Natural killer cell treated with Interleukin-12 subunit alpha and Interleukin-12 subunit beta and Interleukin-15 and Interleukin-18, amount 100 ng/mL, for 72 hours (primary cell): ENCODE measurements at regions not wholly inside any gene's neighbourhood (a gene's known extent, or its start where the extent isn't known, plus 50 kb on each side); places are given as distances from the start of the nearest gene placed in this dataset.

ENCODE experiments used
- ATAC-seq, 2 donors: fragments of 150-1000 bp; cut with Tn5 transposase in 1 of 2; sonication (Bioruptor Pico), chemical (Tn5 transposase) in 1 of 2; 2 replicates each; pipeline ENCODE4 v1.10.0; 2021
- DNase-seq: peaks from one replicate; pipeline ENCODE4 v3.0.0; 2022; ENCODE audit warnings: low spot score
- H3K27ac Mint-ChIP-seq, 2 donors: 1 replicate in 1 of 2; 2 replicates in 1 of 2; pipeline ENCODE4 v1.8.0; 2022; ENCODE audit warnings: mixed read lengths in 2 of 2, mild to moderate bottlenecking in 1 of 2, moderate library complexity in 1 of 2
- H3K27me3 Mint-ChIP-seq, 2 donors: 1 replicate in 1 of 2; 2 replicates in 1 of 2; pipeline ENCODE4 v1.8.0; 2022; ENCODE audit warnings: mixed read lengths in 2 of 2
- H3K36me3 Mint-ChIP-seq: one replicate; pipeline ENCODE4 v1.8.0; 2022; ENCODE audit warnings: mixed read lengths
- H3K4me1 Mint-ChIP-seq, 2 donors: 1 replicate in 1 of 2; 2 replicates in 1 of 2; pipeline ENCODE4 v1.8.0; 2022; ENCODE audit warnings: low read depth in 2 of 2, mixed read lengths in 2 of 2, mild to moderate bottlenecking in 1 of 2
- H3K4me3 Mint-ChIP-seq: one replicate; pipeline ENCODE4 v1.8.0; 2022; ENCODE audit warnings: mixed read lengths
- H3K9me3 Mint-ChIP-seq: 2 replicates; pipeline ENCODE4 v1.8.0; 2022; ENCODE audit warnings: mixed read lengths

DNA sequence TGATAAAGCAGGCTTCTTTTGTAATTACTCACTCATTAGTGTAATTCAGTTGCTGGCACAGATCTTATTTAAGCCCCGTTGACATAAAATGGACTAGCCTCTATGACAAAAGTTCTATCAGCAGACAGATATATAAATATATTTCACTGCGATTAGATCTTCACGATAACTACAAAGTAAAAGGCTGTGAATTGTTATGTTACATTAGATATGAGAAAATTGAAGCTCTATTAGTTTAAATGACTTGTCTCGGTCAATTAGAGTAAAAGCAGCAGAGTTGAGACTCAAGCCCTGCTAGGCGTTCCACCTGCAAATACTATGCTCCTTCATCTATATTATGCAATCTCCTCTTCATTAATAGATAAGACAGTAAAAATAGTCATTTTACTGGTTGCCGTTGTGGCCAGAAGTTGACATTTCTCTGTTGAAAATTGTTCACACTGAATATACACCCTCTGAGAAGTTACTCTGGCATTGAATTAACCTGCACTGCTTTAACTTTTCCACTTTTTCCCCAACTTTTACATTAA lies 136.7 kb downstream of the DKK1 start:
- Mint-ChIP-seq H3K4me1 (no peaks in the 10 kb centered on the region), H3K27ac (no peak overlapping the region), H3K9me3 (no peaks in the 10 kb centered on the region), H3K36me3 (no peaks in the 10 kb centered on the region), H3K4me3 (no peak overlapping the region), H3K27me3 (no peaks in the 10 kb centered on the region)
- ATAC-seq (no peak), DNase-seq (no peak)

DNA sequence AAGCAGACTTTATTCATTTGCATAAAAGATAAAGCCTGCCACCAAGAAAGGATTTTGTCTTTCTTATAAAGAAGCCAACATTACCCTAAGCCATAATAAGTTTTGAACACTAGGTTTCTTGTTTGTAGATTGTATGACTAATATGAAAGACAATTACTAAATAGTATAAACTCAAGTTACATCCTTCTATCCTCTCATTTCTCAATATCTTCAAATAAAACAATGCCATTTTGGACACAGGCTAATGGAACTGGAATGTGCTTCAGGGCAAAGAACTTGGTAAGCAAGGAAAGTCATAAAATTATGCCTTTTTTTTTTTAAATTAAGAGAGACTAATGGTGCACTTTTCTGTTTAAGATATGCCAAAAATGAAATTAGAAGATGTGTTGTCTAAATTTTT lies 137.7 kb downstream of the DKK1 start:
- H3K9me3 Mint-ChIP-seq, result no peaks in the 10 kb centered on the region
- no peaks in the 10 kb centered on the region for H3K4me1 Mint-ChIP-seq
- H3K27ac Mint-ChIP-seq, result no peak overlapping the region
- DNase-seq (no peak), ATAC-seq (no peak)
- no peak overlapping the region for H3K4me3 Mint-ChIP-seq
- no peaks in the 10 kb centered on the region for H3K27me3 Mint-ChIP-seq
- H3K36me3 Mint-ChIP-seq, result no peaks in the 10 kb centered on the region

DNA sequence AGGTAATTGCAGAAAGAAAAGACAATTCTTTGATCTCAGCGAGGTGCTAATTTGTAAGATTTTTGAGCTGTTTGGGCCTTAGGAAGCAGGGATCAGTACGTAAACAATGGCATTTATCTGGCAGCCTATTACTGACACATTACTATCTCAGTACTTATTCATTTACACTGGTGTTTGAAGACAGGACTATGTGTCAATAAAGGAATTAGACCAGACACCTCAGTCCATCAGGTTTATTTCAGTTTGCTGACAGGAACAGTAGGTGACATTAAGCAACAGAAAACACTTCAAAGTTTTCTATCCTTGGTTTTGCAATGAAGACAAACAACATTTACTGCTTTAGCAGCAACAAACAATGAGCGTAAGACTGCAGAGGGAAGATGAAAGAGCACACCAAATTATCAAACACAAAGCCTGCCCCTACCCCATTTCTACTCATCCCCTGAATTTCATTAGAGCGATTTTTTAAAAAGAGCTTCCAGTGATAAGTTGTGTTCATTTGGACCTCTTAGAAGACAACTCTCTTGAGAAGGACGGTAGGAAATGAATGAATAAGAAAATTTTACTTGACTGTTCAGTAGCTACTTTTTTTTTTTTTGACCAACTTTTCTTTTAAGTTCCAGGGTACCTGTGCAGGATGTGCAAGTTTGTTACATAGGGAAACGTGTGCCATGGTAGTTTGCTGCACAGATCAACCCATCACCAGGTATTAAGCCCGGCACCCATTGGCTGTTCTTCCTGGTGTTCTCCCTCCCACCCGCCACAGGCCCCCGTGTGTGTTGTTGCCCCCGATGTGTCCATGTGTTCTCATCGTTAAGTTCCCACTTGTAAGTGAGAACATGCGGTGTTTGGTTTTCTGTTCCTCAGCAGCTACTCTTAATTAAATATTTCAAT lies 138.8 kb downstream of the DKK1 start:
- Mint-ChIP-seq H3K9me3 (no peaks in the 10 kb centered on the region), H3K36me3 (no peaks in the 10 kb centered on the region), H3K27ac (no peak overlapping the region), H3K27me3 (no peaks in the 10 kb centered on the region), H3K4me1 (no peaks in the 10 kb centered on the region), H3K4me3 (no peak overlapping the region)
- DNase-seq (no peak), ATAC-seq (no peak)

DNA sequence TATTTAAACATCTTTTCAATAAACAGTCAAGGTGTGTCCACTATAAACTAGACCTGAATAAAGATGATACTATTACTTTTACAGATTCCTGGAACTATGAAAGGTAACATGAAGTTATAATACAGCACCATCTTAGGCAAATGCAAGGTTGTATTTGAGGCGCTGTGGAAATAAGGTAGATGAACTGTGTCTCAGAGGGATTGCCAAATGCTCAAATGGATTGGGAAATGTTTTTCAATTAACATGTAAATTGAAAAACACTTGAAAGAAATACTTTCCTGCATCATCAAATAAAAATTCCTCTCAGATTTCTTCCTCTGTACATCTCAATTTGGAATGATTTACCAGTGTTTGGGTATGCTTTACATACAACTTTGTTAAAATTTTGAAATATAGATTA lies 139.4 kb downstream of the DKK1 start:
- H3K4me1 Mint-ChIP-seq, result no peaks in the 10 kb centered on the region
- no peak for ATAC-seq
- H3K9me3 Mint-ChIP-seq, result no peaks in the 10 kb centered on the region
- no peak for DNase-seq
- H3K36me3 Mint-ChIP-seq, result no peaks in the 10 kb centered on the region
- no peak overlapping the region for H3K4me3 Mint-ChIP-seq
- no peaks in the 10 kb centered on the region for H3K27me3 Mint-ChIP-seq
- no peak overlapping the region for H3K27ac Mint-ChIP-seq

DNA sequence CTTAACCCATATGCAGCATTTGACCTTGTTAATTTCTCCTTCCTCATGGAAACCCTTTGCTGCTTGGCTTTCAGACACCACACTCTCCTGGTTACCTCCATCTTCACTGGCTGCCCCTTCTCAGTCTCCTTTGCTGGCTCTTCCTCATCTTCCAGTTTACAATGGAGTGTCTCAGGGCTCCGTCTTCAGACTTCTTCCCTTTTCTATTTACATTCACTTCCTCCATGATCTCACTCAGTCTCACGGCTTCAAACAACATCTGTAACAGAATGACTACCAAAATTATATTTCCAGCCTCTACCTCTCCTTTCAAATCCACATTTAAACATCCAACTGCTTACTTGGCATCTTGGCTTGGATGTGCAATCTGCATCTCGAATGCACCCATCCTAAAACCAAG lies 140.4 kb downstream of the DKK1 start:
- Mint-ChIP-seq H3K4me1 (no peaks in the 10 kb centered on the region), H3K36me3 (no peaks in the 10 kb centered on the region), H3K27me3 (no peaks in the 10 kb centered on the region), H3K27ac (no peak overlapping the region), H3K4me3 (no peak overlapping the region), H3K9me3 (no peaks in the 10 kb centered on the region)
- DNase-seq (no peak), ATAC-seq (no peak)

DNA sequence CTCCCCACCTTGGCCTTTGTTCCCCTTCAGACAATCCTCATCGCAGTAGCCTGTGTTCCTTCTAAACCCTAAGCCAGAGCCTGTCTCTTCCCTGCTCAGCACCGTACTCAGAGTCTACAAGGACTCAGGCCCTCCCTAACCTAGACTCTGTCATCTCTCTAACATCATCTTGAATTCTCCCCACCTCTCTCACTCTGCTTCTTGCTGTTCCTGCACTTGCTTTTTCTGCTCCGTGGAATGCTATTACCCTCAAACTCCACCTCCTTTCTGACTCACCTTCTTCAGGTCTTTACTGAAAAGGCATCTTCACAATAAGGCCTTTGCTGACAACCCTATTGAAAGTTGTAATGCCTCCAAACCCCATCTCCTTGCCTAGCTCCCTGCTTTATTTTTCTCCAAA lies 141.0 kb downstream of the DKK1 start:
- no peak for DNase-seq
- no peak for ATAC-seq
- Mint-ChIP-seq H3K9me3 (no peaks in the 10 kb centered on the region), H3K4me1 (no peaks in the 10 kb centered on the region), H3K36me3 (no peaks in the 10 kb centered on the region), H3K27ac (no peak overlapping the region), H3K4me3 (no peak overlapping the region), H3K27me3 (no peaks in the 10 kb centered on the region)

DNA sequence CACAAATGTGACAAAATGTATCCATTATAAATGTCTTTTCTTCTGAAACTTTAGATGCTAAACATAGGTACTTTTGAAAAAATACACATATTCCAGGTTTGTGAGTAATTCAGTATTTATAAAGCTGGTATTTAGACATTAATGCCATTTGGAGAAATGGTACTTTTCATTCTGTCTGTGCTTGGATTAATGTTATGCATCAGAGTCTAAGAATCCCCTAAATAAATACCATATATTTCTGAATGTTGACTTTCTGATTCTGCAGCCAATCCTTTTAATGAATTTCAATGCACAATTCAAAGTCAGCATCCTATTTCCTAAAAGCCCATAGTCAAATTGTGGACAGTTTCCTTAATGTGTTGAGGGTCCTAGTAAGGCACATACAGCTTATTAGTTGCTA lies 145.0 kb downstream of the DKK1 start:
- Mint-ChIP-seq H3K27ac (no peak overlapping the region), H3K9me3 (no peaks in the 10 kb centered on the region), H3K4me3 (no peak overlapping the region), H3K36me3 (no peaks in the 10 kb centered on the region), H3K4me1 (no peaks in the 10 kb centered on the region), H3K27me3 (no peaks in the 10 kb centered on the region)
- no peak for ATAC-seq
- DNase-seq, result no peak

DNA sequence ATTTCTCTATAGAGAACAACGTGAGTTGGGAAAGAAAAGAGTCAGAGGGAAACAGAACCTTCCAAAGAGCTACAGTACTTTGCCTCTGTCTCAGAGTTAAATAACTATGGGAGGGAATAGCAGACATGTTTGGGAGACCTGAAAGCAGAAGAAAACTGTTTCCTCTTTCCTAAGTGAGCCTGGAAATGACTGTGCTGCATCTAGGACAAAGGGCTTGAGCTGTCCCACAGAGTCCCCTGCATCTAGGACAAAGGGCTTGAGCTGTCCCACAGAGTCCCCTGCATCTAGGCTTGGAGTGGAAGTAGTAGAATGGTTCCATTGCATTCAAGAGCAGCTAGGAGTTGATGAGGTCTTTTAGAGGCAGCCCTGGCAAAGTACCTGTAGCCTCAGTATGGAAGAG lies 149.7 kb downstream of the DKK1 start:
- peaks cover 2% of the 10 kb centered on the region for H3K9me3 Mint-ChIP-seq
- H3K4me1 Mint-ChIP-seq, result peaks cover 5% of the 10 kb centered on the region in 2 donors
- H3K27ac Mint-ChIP-seq, result no peak overlapping the region
- DNase-seq (no peak), ATAC-seq (no peak)
- H3K36me3 Mint-ChIP-seq, result no peaks in the 10 kb centered on the region
- H3K4me3 Mint-ChIP-seq, result no peak overlapping the region
- no peaks in the 10 kb centered on the region for H3K27me3 Mint-ChIP-seq

DNA sequence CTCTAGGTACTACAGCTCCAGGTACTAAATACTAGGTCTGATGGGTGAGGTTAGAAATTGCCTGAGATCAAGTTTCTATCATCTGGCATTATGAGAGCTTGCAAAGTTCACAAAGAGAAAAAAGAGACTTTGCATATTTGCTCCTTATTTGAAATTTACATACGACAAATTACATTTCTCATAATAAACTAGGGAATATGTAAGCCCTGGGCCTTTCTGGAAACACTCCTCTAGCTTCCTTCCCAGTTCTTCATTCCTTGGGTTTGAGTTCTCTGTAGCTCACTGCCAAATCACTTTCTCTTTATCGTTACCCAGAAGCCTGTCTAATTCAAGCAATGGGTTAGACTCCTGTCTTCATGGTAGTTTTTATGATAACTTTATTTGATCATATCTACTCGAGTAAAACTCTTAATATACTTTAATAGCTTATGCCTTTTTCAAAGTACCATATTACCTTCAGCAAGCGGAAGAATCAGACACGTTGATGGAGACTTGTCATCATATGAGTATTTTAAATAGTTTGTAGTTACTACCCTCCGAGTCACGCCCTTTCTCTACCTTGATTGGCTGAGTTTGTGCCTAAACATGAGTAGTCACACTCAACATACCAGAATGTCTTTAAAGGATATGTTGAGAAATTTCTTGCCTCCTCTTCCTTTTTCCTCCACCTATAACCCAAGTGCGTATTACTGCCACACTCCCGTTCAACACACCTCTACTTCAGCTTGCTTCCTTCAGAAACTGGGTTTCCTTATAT lies 150.5 kb downstream of the DKK1 start:
- no peak overlapping the region for H3K27ac Mint-ChIP-seq
- H3K27me3 Mint-ChIP-seq, result no peaks in the 10 kb centered on the region
- ATAC-seq (no peak), DNase-seq (no peak)
- peaks cover 5% of the 10 kb centered on the region in 2 donors for H3K4me1 Mint-ChIP-seq
- H3K36me3 Mint-ChIP-seq, result no peaks in the 10 kb centered on the region
- H3K4me3 Mint-ChIP-seq, result no peak overlapping the region
- H3K9me3 Mint-ChIP-seq, result peaks cover 3% of the 10 kb centered on the region

DNA sequence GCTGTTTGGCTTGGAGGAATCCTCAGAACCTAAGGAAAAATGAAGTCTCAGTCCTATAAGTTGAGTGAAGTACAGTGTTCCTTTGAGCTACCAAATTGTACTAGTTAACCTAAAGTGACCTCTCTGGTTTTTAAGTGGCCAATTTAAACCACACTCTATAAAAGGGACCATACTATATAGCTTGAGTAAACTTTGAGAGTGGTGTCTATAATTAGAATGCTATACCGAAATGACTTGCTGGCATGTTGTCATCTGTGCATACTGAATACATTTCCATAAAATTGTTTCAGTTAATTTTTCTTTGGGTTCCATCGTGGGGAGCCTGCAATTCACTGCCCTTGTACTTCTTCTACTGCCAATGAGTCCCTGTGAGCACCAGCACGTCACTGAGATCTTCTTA lies 151.1 kb downstream of the DKK1 start:
- DNase-seq (no peak), ATAC-seq (no peak)

DNA sequence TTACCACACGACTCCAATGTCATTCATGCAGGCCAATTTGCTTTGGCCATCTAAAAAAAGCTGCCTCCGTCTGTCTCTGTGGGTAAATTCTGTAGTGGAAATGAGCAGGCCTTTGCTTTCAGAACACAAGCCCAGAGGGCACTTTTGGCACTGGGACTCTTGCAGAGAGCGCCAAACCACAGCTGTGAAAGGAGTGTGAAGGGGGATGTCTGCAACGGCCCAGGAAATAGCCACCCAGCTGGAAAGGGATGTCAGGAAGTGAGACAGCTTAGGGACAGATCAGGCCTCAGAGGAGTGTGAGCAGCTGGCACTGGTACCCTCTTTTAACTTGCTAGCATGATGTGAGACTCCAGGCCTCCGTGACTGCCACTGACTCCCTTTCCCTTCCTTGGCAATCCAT lies 152.4 kb downstream of the DKK1 start:
- peaks cover 5% of the 10 kb centered on the region in 2 donors for H3K4me1 Mint-ChIP-seq
- H3K4me3 Mint-ChIP-seq, result no peak overlapping the region
- DNase-seq (no peak), ATAC-seq (peak in 1 of 2 donors; percentile 13)
- no peak overlapping the region for H3K27ac Mint-ChIP-seq
- H3K36me3 Mint-ChIP-seq, result no peaks in the 10 kb centered on the region
- no peaks in the 10 kb centered on the region for H3K27me3 Mint-ChIP-seq
- peaks cover 3% of the 10 kb centered on the region for H3K9me3 Mint-ChIP-seq

More for the DNA sequence above, 151.1 kb downstream of the DKK1 start:
- Mint-ChIP-seq H3K36me3 (no peaks in the 10 kb centered on the region), H3K4me1 (peaks cover 5% of the 10 kb centered on the region in 2 donors), H3K27ac (no peak overlapping the region), H3K9me3 (peaks cover 3% of the 10 kb centered on the region), H3K27me3 (no peaks in the 10 kb centered on the region), H3K4me3 (no peak overlapping the region)

DNA sequence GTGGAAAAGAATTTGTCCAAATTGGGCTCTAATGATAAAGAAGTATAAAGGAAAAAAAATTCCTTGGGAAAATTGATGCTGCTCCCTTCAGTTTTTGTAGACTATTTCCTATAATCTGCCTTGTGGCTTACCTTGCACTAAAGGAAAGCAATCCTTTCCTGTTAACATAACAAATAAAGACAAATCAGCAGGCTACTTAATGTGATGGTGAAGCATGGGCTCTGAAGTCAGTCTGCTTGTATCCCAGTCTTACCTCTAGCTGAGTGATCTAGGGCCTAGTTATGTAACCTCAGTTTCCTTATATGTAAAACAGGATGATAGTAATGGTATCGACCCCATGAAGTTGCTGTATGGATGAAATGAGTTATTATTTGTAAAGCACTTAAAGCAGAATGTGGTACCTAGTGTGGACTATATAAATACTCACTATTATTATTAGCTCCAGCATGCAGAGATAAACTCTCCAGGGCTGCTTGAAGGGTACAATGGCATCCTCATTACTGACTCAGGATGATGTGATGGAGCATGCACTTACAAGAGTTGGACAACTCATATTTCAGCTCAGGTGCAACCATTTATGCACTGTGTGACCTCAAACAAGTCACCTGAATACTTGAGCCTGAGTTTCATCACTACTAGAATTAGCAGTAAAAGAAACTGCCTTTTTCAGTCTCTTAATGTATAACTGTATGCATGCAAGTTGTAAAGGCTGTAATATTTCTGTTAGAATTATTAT lies 156.1 kb downstream of the DKK1 start:
- peaks cover 5% of the 10 kb centered on the region in 2 donors for H3K4me1 Mint-ChIP-seq
- DNase-seq (no peak), ATAC-seq (no peak)
- peaks cover 5% of the 10 kb centered on the region for H3K9me3 Mint-ChIP-seq
- no peak overlapping the region for H3K27ac Mint-ChIP-seq
- no peaks in the 10 kb centered on the region for H3K36me3 Mint-ChIP-seq
- H3K4me3 Mint-ChIP-seq, result no peak overlapping the region
- no peaks in the 10 kb centered on the region for H3K27me3 Mint-ChIP-seq

DNA sequence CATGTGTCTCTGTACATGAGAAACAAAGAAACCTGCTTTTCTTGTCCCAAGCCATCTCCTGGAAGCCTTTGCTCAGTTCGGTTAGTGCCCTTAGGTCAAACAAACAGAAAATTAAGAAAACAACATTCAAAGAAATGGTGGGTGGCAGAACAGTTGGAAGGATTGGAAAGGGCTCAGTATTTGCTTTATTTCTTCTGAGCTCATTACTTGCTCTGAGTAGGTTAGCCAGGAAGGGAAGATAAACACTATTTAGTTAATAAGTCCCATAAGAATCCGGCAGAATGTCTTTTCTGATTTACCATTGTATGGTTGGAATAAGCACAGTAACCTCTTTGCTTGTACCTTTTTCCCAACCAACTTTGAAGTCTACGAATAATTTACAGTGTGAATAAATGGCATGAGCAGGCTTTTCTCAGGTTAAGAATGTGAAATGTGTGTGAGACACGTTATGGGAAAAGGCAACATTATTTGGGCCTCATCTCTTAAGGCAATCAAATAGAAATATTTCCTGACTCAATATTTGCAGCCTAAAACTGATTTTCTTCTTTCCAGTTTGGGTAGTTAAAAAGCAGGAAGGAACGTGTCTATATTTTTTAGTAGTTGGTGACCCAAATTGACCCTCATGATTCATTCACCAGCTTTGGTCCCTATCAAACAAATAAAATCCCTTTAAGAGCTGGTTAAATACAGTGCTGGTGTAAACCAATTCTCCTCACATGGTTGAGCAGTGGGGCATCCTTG lies 158.5 kb downstream of the DKK1 start:
- DNase-seq (no peak), ATAC-seq (no peak)
- H3K36me3 Mint-ChIP-seq, result no peaks in the 10 kb centered on the region
- no peak overlapping the region for H3K27ac Mint-ChIP-seq
- no peaks in the 10 kb centered on the region for H3K4me1 Mint-ChIP-seq
- no peak overlapping the region for H3K4me3 Mint-ChIP-seq
- H3K27me3 Mint-ChIP-seq, result peaks cover 0 to 2% of the 10 kb centered on the region in 2 donors
- H3K9me3 Mint-ChIP-seq, result peaks cover 8% of the 10 kb centered on the region
